NCI-H2227 (cell line): ENCODE measurements at regions not wholly inside any gene's neighbourhood (a gene's known extent, or its start where the extent isn't known, plus 50 kb on each side); places are given as distances from the start of the nearest gene placed in this dataset.
"Not testable (repeated sequence)": the region's sequence is repeated elsewhere in the genome, so short reads cannot be mapped to it uniquely, and the experiment has no call there.

ENCODE experiments used
- DNase-seq: peaks from one replicate; lab custom pipeline; 2025; ENCODE audit not compliant: unreplicated experiment; lab: John Stamatoyannopoulos, UW

DNA sequence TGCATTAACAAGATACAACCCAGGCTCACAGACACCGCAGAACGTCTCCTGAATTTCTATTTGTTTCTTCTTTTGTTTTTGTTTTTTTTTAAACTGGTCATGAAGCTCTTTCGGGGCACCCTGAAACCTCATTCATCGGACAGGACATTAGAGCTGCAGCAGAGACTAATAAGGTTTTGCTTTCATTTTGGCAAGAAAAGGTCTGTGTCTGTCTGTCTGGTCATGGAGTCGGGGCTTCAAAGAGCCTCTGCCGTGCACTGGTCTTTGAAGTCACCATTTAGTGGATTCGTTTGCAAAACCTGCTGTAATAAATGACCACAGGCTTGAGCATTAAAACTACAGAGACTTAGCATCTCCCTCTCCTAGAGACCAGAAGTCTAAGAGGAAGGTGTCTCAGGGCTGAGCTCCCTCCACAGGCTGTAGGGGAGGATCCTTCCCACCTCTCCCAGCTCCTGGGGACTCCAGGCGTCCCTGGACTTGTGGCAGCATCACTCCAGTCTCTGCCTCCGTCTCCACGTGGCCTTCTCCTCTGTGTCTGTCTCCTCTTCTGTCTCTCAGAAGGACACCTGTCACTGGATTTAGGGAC is 247.5 kb downstream of the CRLF2 start:
- DNase-seq = no peak

DNA sequence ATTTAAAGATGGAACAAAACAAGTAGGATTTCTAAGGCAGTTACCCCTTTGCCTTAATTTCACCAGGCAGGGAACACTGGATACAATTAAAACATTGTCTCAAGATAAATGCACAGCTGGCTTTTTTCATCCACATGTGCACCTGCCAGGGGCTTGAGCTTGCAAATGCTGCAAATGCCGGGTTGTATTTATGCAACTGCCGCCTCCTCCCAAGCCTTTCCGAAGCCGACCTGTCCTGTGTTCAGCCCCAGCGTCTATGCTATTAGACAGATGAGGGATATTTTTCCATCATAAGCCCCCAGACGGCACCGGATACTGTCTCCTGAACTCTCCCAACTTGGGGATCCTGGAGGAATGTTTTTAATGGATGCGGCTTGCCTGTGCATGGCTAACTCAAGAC is 251.6 kb downstream of the CRLF2 start:
- DNase-seq = no peak

DNA sequence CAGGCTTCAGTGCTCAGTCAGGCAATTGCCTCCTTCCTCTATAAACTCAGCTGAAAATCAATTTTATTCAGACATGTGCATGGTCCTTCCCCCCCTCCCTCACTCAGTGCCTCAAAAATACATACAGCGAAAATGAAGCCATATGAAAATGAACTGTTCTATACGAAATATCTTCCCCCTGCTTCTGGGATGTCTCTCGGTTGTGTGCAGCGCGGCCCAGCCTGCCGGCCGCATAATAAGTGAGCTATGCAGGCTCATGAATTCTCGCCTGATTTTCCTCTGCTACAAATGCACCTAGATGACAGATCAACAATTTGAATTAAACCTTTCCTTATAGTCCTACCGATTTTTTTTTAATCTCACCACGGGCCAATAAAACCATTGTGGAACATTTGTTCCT is 252.9 kb downstream of the CRLF2 start:
- DNase-seq = no peak

GRCh38 chrX:955168-955781 is 257.2 kb downstream of the CRLF2 start:
- not testable (repeated sequence) for DNase-seq

GRCh38 chrX:953879-954482 is 258.5 kb downstream of the CRLF2 start:
- DNase-seq = no peak

DNA sequence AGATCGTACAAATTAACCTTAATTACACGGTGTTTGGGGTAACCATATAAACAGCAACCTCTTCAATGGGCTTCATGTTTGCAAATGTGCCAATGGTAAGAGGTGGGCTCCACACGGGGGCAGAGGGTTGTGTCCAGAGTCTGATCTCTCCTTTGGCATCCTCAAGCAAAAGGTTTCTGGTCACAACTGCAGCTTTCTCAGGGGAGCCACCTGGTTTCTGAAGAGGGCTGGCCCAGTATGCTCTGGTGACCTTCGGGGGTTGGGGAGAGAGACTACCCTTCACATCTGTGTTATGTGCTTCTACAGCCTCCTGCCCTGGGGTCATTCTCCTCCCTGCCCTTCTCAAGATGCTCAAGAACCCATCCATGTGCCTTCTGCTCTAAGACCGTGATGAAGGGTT is 259.6 kb downstream of the CRLF2 start:
- DNase-seq = no peak

DNA sequence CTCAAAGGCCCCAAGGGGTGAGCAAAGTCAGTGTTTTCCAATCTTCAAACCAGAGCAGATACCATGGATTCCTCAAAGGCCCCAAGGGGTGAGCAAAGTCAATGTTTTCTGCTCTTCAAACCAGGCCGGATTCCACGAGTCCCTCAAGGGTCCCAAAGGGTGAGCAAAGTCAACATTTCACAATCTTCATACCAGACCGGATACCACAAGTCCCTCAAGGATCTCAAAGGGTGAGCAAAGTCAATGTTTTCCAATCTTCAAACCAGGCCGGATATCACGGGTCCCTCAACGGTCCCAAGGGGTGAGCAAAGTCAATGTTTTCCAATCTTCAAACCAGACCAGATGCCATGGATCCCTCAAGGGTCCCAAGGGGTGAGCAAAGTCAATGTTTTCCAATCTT is 265.2 kb downstream of the CRLF2 start:
- DNase-seq = not testable (repeated sequence)

- no peak for DNase-seq
Observed at GRCh38 chrX:943035-943434, 269.4 kb downstream of the CRLF2 start.

- DNase-seq = no peak
Observed at GRCh38 chrX:940691-941090, 271.8 kb downstream of the CRLF2 start.

DNA sequence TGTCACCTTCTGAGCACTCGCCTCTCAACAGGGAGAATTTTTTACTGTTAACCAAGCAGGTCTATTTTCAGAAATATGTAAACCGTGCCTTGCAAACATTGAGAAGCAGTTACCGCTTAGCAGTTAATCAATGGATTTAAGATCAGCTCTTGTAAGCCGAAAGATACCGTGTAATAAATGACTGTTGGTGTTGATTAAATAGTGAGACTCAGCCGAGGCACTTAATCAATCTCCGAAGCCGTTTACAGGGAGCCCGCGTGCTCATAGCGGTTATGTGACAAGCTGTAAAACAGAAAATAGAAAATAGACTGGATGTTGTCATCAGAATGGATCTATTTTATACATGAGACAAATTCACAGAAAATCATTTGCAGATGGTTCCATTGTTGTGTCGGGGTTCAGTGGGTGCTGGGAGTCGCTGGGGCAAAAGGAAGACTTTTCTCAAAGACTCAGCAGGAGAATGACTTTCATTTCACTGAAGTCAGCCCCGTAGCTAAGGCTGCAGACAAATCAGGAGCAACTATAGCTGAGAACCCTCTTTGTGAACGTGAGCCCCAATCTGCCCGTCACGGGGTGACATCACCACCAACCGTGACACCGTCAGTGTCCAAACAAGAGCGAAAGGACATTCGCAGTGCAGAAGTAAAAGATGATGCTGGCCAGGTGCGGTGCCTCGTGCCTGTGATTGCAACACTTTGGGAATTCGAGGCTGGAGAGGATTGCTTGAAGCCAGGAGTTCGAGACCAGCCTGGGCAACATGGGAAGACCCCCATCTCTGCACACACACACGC is 275.3 kb downstream of the CRLF2 start:
- no peak for DNase-seq

DNA sequence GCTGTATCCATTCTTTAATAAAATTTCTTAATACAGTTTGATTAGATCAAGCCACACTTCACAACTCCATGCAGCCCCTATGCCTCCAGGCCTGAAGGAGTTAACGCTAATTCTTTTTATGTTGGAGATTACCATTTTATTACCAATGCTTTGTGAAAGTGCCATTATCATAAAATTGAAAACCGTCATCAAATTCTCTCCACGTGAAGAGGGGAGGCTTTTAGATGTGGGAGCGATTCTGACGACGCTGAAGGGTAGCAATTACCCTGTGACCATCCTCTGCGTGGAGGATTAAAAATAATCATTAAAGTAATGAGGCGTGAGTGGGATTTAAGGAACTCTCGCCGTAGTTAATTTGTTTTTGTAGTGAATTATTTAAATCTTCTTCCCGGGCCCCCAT is 278.8 kb downstream of the CRLF2 start:
- no peak for DNase-seq

DNA sequence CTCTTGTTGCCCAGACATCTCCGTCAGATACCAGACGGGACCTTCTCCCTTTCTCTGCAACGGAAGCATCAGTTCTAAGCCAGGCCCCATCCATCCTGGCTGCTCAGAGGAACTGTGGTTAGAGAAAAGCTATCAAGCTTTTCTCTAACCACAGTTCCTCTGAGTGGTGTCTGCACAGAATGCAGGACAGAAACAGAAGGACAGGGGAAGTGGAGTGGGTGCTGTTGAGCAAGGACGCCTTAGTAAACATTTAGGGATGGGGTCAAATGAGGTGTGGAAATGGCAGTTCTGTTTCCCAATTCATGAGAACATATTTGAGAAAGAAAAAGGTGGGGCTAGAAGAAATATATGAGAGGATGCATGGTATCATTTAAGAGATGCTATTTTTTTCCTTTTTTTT is 283.8 kb downstream of the CRLF2 start:
- DNase-seq = no peak

DNA sequence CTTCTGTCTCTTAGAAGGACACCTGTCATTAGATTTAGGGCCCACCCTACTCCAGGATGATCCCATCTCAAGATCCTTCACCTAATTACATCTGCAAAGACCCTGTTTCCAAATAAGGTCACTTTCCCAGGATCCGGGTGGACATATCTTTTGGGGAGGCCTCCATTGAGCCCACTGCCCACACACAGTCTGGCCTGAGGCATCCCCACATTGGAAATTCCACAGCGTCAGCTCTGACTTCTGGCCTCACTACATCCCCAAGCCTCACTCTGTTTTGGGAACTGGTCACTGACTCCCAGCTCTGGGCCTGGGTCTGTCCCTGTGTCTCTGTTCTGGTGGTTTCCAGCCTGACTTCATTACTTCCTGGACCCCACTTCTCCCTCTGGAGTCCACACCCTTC is 285.5 kb downstream of the CRLF2 start:
- no peak for DNase-seq

- no peak for DNase-seq
Observed at GRCh38 chrX:926070-926469, 286.4 kb downstream of the CRLF2 start.

DNA sequence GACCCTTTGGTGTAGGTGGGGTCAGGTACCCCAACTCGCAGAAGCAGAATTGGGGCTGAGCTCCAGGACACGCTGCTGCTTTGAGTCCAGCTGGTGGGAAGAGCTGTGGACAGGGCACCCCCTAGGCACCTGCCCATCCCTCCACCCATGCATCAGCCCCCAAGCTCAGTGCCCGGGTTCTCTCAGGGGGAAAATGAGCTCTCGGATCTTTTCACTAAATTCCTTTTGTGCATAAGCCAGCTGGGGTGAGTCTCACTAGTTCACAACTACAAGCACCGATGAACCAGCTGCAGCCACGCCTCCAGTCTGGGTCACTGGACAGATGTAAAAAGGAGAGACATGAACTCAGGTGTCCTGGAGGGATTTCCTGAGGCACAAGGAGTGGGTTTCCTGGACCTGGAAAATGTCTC is 286.8 kb downstream of the CRLF2 start:
- no peak for DNase-seq

GRCh38 chrX:925094-925493 is 287.4 kb downstream of the CRLF2 start:
- no peak for DNase-seq

DNA sequence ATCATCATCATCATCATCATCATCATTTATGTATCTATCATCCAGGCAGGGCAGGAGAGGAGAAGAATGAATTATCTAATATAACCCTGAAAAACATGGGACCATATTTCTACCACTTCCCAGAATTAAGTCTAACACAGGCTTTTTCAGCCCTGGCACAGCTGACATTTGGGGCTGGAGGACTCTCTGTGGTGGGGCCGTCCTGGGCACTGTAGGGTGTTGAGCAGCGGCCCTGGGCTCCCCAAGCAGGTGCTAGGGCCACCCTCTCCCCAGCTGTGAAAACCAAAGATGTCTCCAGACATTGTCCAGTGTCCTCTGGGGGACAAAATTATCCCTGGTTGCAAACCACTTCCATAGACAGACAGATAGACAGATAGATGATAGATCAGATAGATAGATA is 288.4 kb downstream of the CRLF2 start:
- no peak for DNase-seq

DNA sequence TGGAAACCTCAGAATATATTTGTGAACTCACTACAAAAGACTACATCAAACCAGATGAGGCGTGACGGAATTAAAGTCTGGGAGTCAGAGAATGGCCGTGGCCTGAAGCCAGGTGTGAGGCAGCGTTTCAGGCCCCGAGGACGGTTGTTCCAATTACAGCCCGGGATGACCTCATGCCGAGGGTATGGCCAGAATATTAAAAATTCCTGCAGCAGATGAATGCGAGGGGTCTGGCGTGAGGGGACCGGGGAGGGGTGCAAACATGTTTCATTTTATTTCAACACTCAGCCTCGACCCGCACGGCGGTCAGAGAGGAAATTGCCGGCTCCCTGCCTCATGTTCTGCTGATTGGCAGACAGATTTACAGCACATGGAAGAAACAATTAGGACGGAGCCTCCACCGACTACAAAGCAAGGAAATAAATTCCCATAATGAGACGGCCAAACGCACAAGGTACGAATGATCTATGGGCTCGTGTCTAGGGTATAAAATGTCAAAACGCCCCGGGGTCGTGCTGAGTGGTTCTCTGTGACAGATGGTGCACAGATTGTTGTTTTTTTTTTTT is 289.7 kb downstream of the SHOX start:
- no peak for DNase-seq

DNA sequence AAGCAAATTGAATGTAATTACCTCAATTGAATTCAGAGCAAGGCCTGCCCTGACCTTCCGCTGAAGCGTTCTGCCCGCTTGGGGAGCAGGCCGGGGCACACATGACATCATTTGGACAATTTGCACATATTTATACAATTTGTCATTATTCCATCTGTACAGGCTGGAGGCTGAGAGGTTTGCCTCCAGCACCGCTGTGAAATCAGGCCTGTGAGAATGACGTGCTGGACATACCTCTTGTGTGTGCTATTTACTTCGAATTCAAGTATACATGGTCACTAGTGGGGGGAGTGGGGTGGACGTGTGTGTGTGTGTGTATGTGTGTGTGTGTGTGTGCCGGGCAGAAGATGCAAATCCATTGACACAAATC is 285.6 kb downstream of the SHOX start:
- DNase-seq = no peak

- DNase-seq = no peak
Observed at GRCh38 chrX:915427-916229, 285.0 kb downstream of the SHOX start.

GRCh38 chrX:914206-914605 is 283.6 kb downstream of the SHOX start:
- no peak for DNase-seq
